NCI-H1417 (cell line): ENCODE measurements at regions not wholly inside any gene's neighbourhood (a gene's known extent, or its start where the extent isn't known, plus 50 kb on each side); places are given as distances from the start of the nearest gene placed in this dataset.

Experiments
- DNase-seq, 3 experiments: peaks; one replicate each; lab custom pipeline; 2025; lab: John Stamatoyannopoulos, UW

DNA sequence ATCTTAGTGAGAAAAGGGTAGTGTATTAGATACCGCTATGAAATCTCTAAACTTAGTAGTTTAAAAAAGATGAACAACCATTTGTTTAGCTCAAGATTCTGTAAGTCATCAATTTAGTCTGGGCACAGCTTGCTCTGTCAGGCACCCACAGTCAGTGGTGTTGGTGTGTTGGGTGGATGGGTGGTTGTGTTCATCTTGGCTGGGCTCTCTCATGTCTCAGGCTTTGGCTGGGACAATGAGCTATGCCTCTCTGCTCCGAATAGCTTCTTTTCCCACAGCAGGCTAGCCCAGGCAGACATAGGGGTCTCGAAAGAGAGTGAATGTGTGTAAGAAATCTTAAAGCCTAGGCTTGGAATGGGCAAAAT is 127.0 kb upstream of the GATB start:
- no peak for DNase-seq

DNA sequence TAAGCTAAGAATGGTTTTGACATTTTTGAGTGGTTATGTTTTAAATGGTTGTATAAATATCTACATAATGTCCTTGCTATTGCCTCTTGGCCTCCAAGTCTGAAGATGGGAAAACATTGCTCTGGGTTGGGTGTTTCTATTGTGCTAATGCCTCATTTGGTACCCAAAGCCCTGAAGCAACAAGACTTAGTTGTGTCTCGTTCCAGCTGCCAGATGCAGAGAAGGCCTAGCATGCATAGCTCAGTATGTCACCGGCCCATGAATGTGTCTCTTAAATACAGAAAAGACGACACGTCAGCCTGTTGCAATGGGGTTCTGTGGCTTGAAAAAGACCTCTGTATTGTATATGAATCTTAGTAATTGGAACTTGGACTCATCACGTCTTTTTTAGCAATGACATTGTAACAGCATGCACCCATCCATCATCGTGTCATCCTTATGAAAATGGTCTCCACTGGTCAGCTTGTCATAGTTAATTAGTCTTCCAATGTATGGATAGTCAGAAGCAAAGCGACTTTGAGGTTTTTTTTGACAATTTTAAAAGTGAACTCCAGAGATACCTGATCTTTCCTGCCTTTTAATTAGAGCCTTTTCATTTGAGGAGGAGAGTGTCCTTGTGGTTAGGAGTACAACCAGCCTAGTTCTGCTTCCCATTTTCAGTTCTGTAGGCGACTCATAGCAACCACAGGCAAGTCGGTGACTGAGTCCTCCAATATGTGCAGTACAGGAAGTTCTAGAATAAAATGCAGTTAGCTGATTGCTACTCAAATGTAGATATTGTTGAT is 126.4 kb upstream of the GATB start:
- peak in 1 of 3 experiments; percentile 17 for DNase-seq

DNA sequence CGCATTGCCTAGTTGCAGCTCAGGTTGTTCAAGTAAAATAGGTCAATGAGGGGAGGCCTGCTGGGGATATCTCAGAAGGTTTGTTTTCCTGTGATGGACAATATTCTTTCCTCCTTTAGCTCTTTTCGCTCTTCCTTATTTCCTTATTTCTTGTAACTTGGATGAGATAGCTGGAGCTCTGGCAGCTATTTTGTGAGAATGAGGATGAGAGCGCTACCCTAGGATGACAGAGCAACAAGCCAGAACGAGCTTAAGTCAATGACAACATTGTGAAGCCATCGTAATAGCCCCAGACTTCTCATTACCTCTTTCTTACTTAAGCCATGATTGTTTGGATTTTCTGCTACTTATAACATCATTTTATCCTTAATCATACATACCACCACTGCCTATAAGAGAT is 124.3 kb upstream of the GATB start:
- DNase-seq: no peak

DNA sequence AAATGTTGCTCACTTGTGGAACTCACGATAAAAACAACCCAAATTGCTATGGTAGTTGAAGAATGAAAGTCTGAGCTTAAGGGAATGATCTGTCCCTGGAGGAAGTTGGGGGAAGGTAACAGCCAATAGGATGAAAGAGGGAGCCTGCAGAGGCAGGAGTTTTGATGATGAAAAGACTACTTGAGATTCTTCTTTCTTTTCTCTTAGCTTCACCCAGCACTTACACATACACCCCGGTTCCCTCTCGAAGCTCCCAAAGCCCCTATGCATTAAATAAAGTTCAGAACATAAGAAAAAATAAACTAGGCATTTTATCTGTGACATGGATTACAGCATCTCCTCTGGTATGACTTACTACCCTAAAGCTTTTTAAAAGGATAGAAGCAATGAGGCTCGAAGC is 122.9 kb upstream of the GATB start:
- DNase-seq: no peak

DNA sequence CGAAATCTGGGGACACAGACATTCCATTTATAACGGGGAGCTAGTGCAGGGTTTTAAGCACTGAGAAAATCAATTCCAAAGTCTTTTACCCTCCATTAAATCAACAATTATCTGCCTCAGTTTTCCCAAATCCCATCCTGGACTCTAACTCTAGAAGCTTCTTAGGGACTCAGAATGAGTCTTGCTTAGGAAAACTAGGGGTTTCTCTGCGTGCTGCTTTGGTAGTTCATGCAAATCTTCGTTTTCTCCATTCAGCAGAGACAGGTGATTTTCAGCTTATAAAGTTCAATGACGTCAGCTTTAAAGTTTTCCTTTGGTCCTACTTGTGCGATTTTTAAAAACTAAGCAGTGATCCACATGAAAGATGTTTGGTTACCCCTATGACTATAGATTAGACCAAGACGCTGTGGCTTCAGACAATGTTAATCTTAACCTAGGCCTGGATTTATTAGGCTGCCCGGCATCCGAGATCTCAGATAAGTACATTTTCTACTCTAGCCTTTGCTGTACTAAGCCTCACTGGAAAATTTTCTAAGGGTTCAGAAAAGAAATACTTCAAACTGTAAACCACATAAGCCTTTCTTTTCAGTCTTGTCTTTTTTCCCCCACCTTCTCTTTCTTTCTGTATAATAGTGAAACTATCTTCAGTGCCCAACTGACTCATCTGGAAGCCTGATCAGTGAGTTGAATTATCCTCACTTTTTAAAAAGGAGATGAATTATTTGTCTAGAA is 121.4 kb upstream of the GATB start:
- DNase-seq: no peak

DNA sequence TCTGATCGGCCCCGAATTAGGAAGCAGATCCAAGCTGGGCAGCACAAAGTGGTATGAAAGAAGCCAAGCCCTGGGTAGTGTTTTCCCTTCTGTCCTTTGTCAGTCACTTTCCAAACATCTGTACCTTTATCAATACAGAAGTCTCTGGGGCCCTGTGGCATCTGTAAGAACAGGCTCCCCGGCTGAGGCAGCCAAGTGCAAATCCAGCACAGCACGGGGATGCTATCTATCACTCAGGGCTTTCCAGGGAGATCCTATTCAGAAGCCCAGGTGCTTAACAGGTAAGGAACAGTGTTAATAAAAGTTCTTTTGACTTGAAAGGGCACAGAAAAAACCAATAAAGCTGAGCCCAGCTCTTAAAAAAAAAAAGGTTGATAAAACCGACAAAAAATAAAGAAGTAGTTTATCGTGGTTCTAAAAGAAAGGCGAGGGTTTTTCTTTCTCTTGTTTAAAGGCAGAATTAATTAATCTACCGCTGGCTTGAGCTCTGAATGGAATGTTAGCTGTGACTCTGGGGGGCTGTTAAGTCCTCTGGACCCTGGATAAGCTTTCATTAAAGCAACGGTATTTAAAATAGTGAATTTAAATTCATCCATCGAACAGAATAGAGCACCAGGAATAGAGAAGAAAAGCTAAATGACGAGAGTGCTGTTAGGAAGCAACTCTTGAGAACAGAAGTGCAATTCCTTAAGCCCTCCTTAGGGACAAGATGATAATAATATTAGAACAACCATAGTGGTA is 119.1 kb upstream of the GATB start:
- no peak for DNase-seq

DNA sequence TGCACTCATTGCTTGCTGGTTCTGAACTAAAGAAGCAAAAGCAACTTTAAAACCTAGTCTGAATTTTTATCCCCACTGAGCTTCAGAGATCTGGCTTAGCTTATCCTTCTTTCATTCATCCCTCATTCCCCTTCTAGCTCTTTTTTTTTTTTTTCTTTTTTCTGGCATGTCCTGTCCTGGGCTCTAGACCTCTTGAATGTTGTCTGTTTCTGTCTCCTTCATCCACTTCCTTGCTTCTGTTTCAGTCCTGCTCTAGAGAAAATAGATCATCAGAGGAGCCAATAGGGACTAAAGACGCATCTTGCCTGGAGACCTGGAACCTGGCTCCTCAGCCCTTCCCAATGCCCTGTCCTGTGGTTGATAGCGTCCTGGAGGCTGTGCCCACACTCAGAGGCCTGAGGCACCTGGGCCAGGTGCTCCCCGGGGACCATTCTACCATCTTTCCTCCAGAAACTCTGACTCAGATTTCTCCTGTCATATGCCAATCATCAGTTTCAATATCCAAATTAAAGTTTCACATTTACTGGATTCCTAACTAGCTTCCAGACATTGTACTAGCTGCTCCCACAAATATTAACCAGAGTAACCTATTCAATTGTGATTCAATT is 115.7 kb upstream of the GATB start:
- no peak for DNase-seq

DNA sequence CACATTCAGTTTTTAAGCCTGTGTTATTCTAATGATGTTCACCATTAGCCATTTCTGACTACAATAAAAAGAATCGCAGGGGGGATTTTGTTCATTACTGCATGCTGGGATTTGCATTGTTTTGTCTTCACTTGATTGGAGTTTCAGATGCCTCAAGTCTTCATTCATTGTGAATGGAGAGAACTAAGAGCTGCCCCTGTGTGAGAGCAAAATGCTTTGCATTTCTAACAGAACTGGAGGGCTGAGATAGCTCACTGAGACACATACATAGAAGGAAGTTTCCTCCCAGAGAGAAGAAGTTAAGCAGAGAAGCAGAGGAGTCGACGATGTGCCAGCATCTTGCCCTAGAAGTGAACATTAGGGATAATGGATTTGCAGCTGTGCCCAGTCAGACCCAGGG is 113.5 kb upstream of the GATB start:
- DNase-seq: no peak

DNA sequence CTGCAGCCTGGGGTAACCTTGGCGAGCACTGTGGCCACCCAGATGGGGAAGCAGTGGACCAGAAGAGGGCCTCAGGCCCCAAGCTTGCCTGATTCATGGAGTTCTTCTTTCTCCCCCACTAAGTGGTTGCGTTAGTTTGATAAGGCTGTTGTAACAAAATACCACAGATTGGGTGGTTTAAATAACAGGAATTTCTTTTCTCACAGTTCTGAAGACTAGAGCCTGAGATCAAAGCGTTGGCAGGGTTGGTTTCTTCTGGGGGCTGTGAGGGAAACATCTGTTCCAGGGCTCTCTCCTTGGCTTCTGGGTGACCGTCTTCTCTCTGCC is 105.7 kb upstream of the GATB start:
- no peak for DNase-seq

DNA sequence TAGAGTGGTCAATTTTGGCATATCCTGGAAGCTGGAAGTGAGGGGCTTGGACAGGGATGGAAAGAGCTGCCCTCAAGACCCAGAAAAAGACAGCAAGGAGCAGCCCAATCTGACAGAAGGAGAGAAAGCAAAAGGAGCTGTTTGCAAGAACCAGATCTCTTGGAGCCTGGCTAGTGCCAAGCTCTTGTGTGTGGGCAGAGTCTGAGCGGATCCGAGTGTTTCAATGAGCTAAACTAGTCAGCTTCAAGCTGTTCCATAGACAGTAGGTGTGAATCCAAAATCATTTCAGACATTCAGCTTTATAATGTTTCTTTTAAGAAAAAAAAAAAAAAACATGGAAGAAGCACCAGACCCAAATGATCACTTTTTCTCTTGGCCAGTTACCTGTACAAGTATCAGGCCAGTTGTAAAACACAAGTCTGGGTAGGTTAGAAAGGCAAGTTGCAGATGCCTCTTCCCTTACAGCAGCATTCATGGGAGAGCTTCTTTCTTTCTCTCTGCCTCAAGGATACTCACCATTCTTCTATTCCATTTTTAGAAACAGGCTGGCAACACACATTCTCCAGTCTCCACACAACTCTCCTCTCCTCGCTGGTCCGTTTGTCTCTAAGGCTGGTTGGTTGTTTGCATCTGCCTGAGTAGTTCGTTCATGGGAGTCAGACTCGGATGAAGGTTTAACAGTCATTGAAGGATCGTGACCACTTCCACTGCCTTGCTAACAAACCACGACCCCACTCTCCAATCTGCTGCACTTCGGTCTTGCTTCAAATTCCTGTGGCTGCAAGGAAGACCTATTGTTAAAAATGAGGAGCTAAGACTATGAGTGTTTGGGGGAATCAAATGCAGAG is 105.2 kb upstream of the GATB start:
- no peak for DNase-seq

DNA sequence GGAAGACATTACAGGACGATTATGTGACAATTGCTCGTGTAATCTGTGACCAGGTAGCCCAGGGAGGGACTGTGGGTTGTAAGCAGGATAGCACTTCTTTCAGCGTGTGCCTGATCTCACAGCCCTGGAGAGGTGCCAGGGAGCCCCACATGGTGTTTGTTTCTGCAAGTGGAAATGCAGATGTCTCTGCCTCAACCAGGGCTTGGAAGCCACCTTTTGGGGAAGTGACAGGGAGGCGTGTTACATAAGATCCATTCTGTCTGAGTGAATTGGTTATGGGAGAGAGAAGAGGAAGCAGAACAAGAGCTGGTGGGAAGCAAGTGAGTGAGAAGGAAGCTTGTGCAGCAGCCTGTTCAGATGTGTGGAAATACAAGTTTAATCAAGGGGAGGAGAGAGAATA is 104.5 kb upstream of the GATB start:
- DNase-seq: peak in 1 of 3 experiments; percentile 14

DNA sequence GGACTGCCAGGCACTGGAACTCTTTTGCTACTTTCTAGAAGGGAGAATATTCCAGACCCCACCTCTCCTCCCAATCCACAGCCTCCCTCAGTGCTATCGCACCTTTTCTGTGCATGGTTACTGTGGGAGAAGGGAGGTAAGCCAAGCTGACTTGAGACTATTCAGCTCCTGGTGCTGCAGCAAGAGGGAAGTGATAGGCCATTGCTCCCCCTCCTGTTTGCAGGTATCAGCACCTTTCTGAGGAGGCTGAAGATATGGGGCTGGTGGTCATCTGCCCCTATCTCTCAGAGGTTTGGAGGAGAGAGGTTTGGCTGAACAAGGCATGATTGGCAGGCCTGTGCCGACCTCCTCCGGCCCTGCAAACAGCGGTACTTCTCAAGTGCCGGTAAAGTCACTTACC is 103.3 kb upstream of the GATB start:
- DNase-seq: no peak

DNA sequence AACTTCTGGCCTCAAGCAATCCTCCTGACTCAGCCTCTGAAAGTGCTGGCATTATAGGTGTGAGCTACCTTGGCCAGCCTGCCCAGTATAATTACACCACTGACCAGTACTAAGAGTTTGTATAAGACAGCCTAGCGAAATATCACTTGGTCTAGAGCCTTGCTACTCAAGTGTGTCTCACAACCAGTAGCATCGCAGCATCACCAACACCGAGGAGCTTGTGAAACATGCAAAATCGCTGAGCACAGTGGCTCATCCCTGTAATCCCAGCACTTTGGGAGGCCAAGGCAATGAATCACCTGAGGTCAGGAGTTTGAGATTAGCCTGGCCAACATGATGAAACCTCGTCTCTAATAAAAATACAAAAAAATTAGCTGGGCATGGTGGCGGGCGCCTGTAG is 102.0 kb upstream of the GATB start:
- no peak for DNase-seq

DNA sequence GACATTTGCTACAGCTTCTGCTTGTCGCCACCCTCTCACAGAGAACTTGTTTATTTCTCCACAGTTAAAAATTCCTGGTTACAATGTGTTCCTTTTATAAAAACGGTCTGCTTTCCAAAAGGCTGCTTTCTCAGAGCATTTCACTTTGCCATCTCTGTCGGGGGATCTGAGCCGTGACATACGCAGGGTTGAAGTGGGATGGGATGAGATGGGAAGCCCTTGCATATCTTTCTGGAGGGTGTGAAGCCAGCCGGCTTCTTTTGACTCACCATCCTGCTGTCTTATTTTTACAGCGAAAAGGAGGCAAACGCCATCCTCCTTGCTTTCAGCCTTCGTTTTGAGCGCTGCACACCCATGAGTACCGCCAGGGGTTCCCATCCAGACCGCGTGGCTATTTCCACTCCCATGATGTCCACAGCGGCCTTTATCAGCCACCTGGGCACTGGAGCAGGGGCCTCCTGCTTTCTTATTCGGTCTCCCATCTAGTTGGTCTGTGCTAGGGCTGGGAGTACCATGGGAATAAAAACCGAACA is 99.8 kb upstream of the GATB start:
- DNase-seq: no peak

DNA sequence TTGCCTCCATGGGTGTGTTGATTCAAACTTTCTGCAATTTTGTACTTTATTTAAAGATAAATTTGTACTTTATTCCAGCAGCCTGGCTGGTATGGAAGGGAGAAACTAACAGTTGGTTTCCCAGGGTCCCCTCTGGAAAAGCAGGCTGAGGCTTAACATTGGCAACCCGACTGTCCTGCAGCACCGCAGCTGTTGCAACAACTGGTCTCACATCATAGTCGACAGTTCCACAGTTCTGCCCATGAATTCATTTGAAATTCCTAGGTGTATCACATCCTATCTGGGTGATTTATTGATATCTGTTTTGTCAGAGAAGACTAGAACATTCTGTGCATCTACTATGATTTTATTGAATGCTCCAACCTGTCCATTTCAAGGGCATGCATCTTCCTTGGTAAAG is 98.8 kb upstream of the GATB start:
- DNase-seq: no peak

DNA sequence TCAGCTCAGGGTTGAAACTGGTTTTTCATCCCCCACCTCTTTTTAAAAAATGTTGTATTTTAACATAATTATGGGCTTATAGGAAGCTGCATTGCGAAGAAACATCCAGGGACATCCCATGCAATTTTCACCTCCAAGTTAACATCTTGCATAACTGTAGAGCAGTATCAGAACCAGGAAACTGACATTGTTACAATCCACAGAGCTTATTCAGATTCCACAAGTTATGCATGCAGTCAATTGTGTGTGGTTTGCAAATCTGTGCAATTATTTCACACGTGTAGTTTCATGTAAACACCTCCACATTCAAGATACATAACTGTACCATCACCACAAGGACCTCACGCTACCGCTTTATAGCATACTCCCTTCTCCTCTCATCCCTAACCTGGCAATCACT is 97.5 kb upstream of the GATB start:
- DNase-seq: no peak

DNA sequence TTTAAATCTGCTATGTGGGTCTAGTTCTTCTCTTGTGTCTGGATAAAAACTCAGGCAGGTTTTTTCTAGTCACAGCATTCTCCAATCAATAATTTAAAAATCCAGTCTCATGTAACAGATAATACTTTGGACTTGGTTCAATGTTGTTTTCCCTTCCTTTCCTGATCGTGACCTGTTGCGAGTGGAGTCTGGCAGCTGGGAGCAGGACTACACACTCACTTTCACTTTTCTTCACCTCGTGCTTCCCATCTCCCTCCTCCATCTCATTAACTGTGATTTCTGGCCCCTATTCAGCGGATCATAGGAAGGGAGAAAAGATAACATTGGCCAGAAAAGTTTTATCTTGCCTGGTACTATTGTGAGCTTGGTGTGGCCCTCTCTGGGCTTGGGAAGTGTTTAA is 96.6 kb upstream of the GATB start:
- DNase-seq: no peak

DNA sequence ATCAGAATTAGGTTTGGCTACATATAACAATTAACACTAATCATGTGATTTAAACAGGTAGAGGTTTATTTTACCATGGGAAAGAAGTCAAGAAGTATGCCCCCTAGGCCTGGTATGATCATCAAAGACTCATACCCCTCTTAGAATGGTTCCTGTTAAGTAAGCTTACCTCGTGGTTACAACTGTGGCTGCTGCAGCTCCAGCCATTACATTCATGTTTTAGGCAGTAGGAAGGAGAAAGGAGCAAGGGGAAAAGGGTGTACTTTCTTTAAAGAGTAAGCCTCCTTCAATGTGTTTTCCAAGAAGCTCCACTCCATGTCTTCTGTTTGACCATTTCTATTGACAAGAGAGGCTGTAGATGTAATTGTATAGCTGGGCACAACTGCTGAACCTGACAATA is 94.9 kb upstream of the GATB start:
- no peak for DNase-seq

DNA sequence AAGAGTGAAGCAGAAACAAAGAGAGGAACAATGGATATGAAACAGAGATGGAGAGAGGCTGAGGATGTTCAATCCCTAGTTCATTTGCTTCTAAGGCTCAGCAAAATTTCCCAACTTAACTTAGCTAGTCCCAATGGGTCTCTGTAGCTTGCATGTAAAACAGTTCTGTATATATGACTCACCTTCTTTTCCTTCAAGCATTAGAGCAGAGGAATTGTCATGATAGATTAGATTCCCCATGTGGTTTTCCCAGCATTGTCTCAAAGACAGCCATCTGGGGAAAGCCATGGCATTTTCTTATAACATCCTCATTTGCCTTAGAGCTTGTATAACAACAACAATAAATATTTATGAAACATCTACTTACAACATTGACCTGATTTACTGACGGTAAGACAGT is 93.9 kb upstream of the GATB start:
- DNase-seq: no peak

DNA sequence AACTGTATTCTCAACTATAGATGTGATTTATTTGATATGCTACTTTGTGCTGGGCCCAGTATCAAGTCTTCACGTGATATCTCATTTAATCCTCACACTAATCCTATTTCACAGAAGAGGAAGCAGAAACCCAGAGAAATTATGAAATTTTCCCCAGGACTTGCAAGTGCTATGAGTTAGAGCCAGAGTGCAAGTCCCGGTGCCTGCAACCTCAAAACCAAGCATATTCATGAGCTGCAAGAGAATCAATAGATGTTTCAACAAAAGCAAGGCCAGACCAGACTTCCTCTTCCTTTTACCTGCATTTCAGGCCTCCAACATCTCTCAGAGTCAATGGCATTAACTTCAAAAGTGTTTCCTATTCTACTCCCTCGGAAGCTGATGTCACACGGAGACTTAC is 92.2 kb upstream of the GATB start:
- no peak for DNase-seq

DNA sequence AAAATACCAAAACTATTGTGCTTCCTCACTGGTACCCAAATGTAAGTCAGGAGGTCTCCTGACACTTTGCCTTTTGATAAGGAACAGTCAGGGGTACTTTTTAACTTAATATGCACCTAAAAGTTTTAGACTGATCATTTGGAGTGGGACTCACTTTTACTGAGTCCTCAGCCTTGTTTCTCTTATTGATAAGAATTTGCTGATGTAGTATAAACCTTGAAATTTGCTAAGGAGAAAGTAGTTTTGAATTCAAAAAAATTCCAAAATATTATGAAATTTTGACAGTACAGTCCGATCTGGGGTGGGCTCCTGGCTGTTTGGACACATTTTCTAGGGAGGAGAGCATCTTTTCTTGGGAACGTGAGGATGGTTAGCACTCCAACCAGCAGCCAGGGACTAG is 91.4 kb upstream of the GATB start:
- no peak for DNase-seq

DNA sequence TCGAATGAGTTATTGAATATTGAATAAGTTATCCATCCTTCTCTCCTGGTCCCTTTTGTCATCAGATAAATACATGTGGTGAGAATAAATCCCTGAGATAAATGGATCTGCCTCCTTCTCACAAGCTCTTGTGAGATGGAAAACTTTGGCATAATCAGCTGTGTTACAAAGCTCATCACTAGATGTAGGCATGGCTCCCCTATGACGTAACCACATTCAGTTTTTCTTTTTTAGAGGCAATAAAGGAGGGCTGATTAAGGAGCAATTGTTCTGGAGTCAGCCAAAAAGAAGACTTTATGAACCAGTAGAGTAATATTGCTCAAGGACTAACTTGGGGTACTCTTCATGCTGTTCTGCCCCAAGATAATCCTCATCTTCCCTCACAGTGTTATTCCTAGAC is 90.5 kb upstream of the GATB start:
- DNase-seq: no peak
